ENCODE measurements at regions not wholly inside any gene's neighbourhood (a gene's known extent, or its start where the extent isn't known, plus 50 kb on each side); places are given as distances from the start of the nearest gene placed in this dataset.

DNA sequence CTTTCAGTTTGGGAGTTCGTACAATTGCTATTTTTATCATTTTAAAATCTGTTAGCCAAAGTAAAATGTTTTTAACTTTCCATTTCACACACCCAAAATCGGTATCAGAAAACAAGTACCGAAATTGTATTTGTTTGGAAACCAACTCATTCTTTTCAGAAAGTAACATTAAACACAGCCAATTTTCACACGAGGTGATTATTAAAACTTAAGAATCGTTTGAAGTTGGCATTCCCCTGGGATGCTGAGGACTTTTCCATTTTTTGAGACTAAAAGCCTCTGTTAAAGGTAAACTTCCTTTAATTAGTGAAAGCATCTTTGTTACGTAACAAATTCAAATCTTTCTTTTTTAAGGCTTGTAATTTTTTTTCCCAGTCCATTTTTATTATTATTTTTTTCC, 623.0 kb downstream of the VRK1 start:
- Mint-ChIP-seq H3K27ac (no peak overlapping the region), H3K9me3 (no peaks in the 10 kb centered on the region), H3K4me3 (no peak overlapping the region), H3K27me3 (ENCODE audit: low read depth in 2 of 2) (peaks cover 5 to 20% of the 10 kb centered on the region in 2 donors), H3K4me1 (peaks cover 4 to 7% of the 10 kb centered on the region in 2 donors), H3K36me3 (no peaks in the 10 kb centered on the region)
- 96% methylated on average over 5 of the region's 6 CpGs for WGBS (ENCODE audit: insufficient coverage)
- no peak for TF ChIP-seq CTCF (IDR thresholded peaks at IDR 0.05)
- no peak for DNase-seq
- intact Hi-C loops (cut with micrococcal nuclease): no loop called here
- ATAC-seq: no peak
- Histone ChIP-seq H3K27me3 (ENCODE audit: control insufficient read depth, insufficient read depth, low read length) (peaks cover 2% of the 10 kb centered on the region), H3K27ac (ENCODE audit: low read length) (no peak overlapping the region), H3K9me3 (ENCODE audit: control insufficient read depth, insufficient read depth, low read length) (no peaks in the 10 kb centered on the region), H3K4me3 (ENCODE audit: low read length) (no peak overlapping the region), H3K4me1 (ENCODE audit: control insufficient read depth, insufficient read depth, low read length) (no peaks in the 10 kb centered on the region), H3K36me3 (ENCODE audit: control insufficient read depth, insufficient read depth, low read length) (no peaks in the 10 kb centered on the region)

DNA sequence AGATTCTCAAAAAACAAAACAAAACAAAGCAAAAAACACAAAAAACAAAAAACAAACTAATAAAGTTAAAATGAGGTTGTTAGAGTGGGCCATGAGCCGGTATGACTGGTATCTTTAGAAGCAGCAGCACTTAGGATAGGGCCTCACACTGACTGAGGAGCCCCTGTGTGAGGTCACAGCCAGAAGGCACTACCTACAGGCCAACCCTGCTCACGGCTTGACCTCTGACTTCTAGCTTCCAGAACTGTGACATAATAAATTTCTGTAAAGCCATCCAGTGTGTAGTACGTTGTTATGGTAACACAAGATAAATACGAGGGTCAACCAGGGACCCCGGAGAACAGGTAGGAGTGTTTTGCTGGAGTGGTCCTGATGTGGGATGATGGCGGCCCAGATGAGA, 629.6 kb downstream of the VRK1 start:
- peaks cover 22 to 29% of the 10 kb centered on the region in 2 donors for H3K4me1 Mint-ChIP-seq

GRCh38 chr14:97428808-97429440, 631.7 kb downstream of the VRK1 start:
- WGBS (ENCODE audit: insufficient coverage): 54% methylated on average over 1 of the region's 2 CpGs
- peaks cover 4 to 6% of the 10 kb centered on the region in 2 donors for H3K27me3 Mint-ChIP-seq (ENCODE audit: low read depth in 2 of 2)
- no peak overlapping the region for H3K27ac Mint-ChIP-seq
- peaks cover 39 to 46% of the 10 kb centered on the region in 2 donors for H3K4me1 Mint-ChIP-seq
- TF ChIP-seq CTCF (IDR thresholded peaks at IDR 0.05): no peak
- DNase-seq (no peak), ATAC-seq (no peak)
- no peaks in the 10 kb centered on the region for H3K9me3 Mint-ChIP-seq
- Histone ChIP-seq H3K36me3 (ENCODE audit: control insufficient read depth, insufficient read depth, low read length) (no peaks in the 10 kb centered on the region), H3K4me1 (ENCODE audit: control insufficient read depth, insufficient read depth, low read length) (peaks cover 20% of the 10 kb centered on the region), H3K27ac (ENCODE audit: low read length) (no peak overlapping the region), H3K4me3 (ENCODE audit: low read length) (no peak overlapping the region), H3K27me3 (ENCODE audit: control insufficient read depth, insufficient read depth, low read length) (no peaks in the 10 kb centered on the region), H3K9me3 (ENCODE audit: control insufficient read depth, insufficient read depth, low read length) (no peaks in the 10 kb centered on the region)
- H3K4me3 Mint-ChIP-seq: no peak overlapping the region
- H3K36me3 Mint-ChIP-seq: no peaks in the 10 kb centered on the region
- intact Hi-C loops (cut with micrococcal nuclease): no loop called here

More for the DNA sequence above, 629.6 kb downstream of the VRK1 start:
- Histone ChIP-seq H3K4me3 (ENCODE audit: low read length) (no peak overlapping the region), H3K36me3 (ENCODE audit: control insufficient read depth, insufficient read depth, low read length) (no peaks in the 10 kb centered on the region), H3K27ac (ENCODE audit: low read length) (no peak overlapping the region), H3K9me3 (ENCODE audit: control insufficient read depth, insufficient read depth, low read length) (no peaks in the 10 kb centered on the region), H3K4me1 (ENCODE audit: control insufficient read depth, insufficient read depth, low read length) (peaks cover 2% of the 10 kb centered on the region), H3K27me3 (ENCODE audit: control insufficient read depth, insufficient read depth, low read length) (no peaks in the 10 kb centered on the region)
- Mint-ChIP-seq H3K36me3 (no peaks in the 10 kb centered on the region), H3K27me3 (ENCODE audit: low read depth in 2 of 2) (peaks cover 5 to 6% of the 10 kb centered on the region in 2 donors), H3K4me3 (no peak overlapping the region), H3K27ac (no peak overlapping the region), H3K9me3 (no peaks in the 10 kb centered on the region)
- intact Hi-C loops (cut with micrococcal nuclease): no loop called here
- 93% methylated on average over 6 of the region's 6 CpGs for WGBS (ENCODE audit: insufficient coverage)
- no peak for TF ChIP-seq CTCF (IDR thresholded peaks at IDR 0.05)
- ATAC-seq (no peak), DNase-seq (no peak)

DNA sequence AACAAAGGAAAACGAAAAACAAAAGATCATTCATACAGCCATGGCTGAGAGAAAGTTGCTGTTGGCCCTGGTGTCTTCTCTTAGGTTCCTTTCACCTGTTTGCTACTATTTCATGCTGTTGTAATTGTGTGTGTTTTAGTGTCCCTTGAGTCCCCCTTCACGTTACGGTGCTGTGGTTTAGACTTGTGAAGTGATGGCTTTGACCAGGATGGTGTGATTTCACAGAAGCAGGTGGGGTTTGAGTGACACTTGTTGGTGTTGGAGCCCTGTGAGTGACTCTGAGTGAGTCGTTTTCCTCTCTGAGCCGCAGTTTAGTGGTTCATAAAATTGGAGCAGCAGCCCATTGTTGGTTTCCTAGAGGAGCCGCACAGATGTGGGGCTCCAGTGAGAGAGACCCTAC, 635.4 kb downstream of the VRK1 start:
- H3K27me3 Mint-ChIP-seq (ENCODE audit: low read depth in 2 of 2): peaks cover 4 to 7% of the 10 kb centered on the region in 2 donors
- intact Hi-C loops (cut with micrococcal nuclease): loop anchor here (1.0 kb wide), 1 partner anchor 25 kb away; no protein-coding TSS in a partner anchor
- Histone ChIP-seq H3K27ac (ENCODE audit: low read length) (no peak overlapping the region), H3K36me3 (ENCODE audit: control insufficient read depth, insufficient read depth, low read length) (no peaks in the 10 kb centered on the region), H3K4me1 (ENCODE audit: control insufficient read depth, insufficient read depth, low read length) (peaks cover 20% of the 10 kb centered on the region), H3K4me3 (ENCODE audit: low read length) (no peak overlapping the region), H3K27me3 (ENCODE audit: control insufficient read depth, insufficient read depth, low read length) (no peaks in the 10 kb centered on the region), H3K9me3 (ENCODE audit: control insufficient read depth, insufficient read depth, low read length) (no peaks in the 10 kb centered on the region)
- ATAC-seq (peak; percentile 77 to 96 (median 87)), DNase-seq (peak; percentile 29 to 39)
- WGBS (ENCODE audit: insufficient coverage): 31% methylated on average over 6 of the region's 6 CpGs
- H3K36me3 Mint-ChIP-seq: no peaks in the 10 kb centered on the region
- TF ChIP-seq CTCF (IDR thresholded peaks at IDR 0.05): no peak
- peak overlapping the region; percentile 33 for H3K4me3 Mint-ChIP-seq
- peaks cover 31 to 36% of the 10 kb centered on the region in 2 donors for H3K4me1 Mint-ChIP-seq
- no peaks in the 10 kb centered on the region for H3K9me3 Mint-ChIP-seq
- H3K27ac Mint-ChIP-seq: peak overlapping the region; percentile 11 to 39
